B cell (primary cell): ENCODE measurements at regions not wholly inside any gene's neighbourhood (a gene's known extent, or its start where the extent isn't known, plus 50 kb on each side); places are given as distances from the start of the nearest gene placed in this dataset.

ENCODE experiments used
- EZH2 ChIP-seq: IDR thresholded peaks from 2 replicates; pipeline ENCODE4 v1.6.1; 2012; ENCODE audit warnings: borderline replicate concordance, low read depth, mild to moderate bottlenecking, moderate library complexity, low read length; ENCODE audit not compliant: insufficient read depth, poor library complexity, severe bottlenecking
- TF ChIP-seq, protein P1 (sequence below): fragments of 200-600 bp; IDR thresholded peaks from one replicate; pipeline ENCODE4 v1.8.0; 2022; ENCODE audit warnings: antibody characterized with exemption, mild to moderate bottlenecking

DNA sequence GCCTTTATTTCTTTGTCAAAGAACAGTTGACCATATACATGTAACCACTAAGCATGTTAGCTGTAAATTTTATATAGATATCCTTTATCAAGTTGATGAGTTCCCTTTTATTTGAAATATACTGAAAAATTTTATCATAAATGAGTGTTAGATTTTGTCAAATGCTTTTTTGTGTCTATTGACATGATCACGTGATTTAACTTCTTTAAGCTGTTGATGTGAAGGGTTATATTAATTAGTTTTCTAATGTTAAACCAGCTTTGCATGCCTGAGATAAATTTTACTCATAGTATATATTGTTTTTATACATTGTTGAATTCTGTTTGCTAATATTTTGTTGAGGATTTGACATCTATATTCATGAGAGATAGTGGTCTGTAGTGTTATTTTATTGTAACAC is 241.9 kb upstream of the CDH20 start:
- TF ChIP-seq, protein P1, sequence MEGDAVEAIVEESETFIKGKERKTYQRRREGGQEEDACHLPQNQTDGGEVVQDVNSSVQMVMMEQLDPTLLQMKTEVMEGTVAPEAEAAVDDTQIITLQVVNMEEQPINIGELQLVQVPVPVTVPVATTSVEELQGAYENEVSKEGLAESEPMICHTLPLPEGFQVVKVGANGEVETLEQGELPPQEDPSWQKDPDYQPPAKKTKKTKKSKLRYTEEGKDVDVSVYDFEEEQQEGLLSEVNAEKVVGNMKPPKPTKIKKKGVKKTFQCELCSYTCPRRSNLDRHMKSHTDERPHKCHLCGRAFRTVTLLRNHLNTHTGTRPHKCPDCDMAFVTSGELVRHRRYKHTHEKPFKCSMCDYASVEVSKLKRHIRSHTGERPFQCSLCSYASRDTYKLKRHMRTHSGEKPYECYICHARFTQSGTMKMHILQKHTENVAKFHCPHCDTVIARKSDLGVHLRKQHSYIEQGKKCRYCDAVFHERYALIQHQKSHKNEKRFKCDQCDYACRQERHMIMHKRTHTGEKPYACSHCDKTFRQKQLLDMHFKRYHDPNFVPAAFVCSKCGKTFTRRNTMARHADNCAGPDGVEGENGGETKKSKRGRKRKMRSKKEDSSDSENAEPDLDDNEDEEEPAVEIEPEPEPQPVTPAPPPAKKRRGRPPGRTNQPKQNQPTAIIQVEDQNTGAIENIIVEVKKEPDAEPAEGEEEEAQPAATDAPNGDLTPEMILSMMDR = no peak
- no peak for TF ChIP-seq EZH2
